Testis (tissue), 2 donors: ENCODE measurements at regions not wholly inside any gene's neighbourhood (a gene's known extent, or its start where the extent isn't known, plus 50 kb on each side); places are given as distances from the start of the nearest gene placed in this dataset.
"Not testable (repeated sequence)": the region's sequence is repeated elsewhere in the genome, so short reads cannot be mapped to it uniquely, and the experiment has no call there.

Experiments used
- POLR2A ChIP-seq: fragments of 450-650 bp; IDR thresholded peaks from one replicate; pipeline ENCODE4 v1.6.1; 2017; ENCODE audit warnings: antibody characterized with exemption, mild to moderate bottlenecking, moderate library complexity
- TF ChIP-seq, protein P1 (sequence below), 3 experiments: fragments of 450-650 bp in 2 of 3; fragments of 200-600 bp in 1 of 3; sonication (generic) in 1 of 3; IDR thresholded peaks; one replicate each; pipeline ENCODE4 v1.5.1; 2016 to 2019; ENCODE audit warnings: antibody characterized with exemption in 3 of 3, mild to moderate bottlenecking in 2 of 3, moderate library complexity in 1 of 3

DNA sequence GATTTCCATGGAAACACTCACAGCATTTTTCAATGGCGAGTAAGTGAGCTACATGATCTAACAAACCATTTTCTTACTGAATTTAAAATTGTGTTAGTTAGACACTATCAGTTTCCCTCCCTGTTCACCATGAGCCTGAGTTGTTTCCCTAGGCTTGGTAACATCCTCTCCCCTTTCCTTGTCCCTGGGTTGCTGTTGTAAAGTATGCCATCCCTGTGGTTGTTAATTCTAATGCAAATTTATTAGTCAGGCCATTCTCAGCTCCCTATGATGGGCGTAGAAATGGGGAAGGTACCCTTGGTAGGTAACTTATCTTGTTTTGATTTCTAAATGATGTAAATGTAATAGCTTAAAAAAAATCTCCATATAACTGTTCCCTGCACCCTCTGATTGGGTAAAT is 143.0 kb downstream of the SPATA31A6 start:
- TF ChIP-seq, protein P1, sequence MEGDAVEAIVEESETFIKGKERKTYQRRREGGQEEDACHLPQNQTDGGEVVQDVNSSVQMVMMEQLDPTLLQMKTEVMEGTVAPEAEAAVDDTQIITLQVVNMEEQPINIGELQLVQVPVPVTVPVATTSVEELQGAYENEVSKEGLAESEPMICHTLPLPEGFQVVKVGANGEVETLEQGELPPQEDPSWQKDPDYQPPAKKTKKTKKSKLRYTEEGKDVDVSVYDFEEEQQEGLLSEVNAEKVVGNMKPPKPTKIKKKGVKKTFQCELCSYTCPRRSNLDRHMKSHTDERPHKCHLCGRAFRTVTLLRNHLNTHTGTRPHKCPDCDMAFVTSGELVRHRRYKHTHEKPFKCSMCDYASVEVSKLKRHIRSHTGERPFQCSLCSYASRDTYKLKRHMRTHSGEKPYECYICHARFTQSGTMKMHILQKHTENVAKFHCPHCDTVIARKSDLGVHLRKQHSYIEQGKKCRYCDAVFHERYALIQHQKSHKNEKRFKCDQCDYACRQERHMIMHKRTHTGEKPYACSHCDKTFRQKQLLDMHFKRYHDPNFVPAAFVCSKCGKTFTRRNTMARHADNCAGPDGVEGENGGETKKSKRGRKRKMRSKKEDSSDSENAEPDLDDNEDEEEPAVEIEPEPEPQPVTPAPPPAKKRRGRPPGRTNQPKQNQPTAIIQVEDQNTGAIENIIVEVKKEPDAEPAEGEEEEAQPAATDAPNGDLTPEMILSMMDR (IDR thresholded peaks at IDR 0.05): not testable (repeated sequence)
- TF ChIP-seq POLR2A: not testable (repeated sequence)
